ENCODE measurements at regions not wholly inside any gene's neighbourhood (a gene's known extent, or its start where the extent isn't known, plus 50 kb on each side); places are given as distances from the start of the nearest gene placed in this dataset.
"Not testable (repeated sequence)": the region's sequence is repeated elsewhere in the genome, so short reads cannot be mapped to it uniquely, and the experiment has no call there.

- DNase-seq (ENCODE audit: low spot score) = no peak
- no peak for TF ChIP-seq CTCF (IDR thresholded peaks at IDR 0.05; ENCODE audit: extremely low read depth, missing control alignments)
Observed at GRCh38 chr3:106309274-106309673, 440.5 kb upstream of the CBLB start.

GRCh38 chr3:106309798-106310197, 441.0 kb upstream of the CBLB start:
- not testable (repeated sequence) for DNase-seq (ENCODE audit: low spot score)

- DNase-seq (ENCODE audit: low spot score) = no peak
Observed at GRCh38 chr3:106317141-106318055, 448.6 kb upstream of the CBLB start.

GRCh38 chr3:106321438-106321837, 452.6 kb upstream of the CBLB start:
- DNase-seq (ENCODE audit: low spot score) = not testable (repeated sequence)

More at GRCh38 chr3:106317141-106318055, 448.6 kb upstream of the CBLB start:
- no peak for TF ChIP-seq CTCF (IDR thresholded peaks at IDR 0.05; ENCODE audit: extremely low read depth, missing control alignments)

GRCh38 chr3:106323586-106323985, 454.8 kb upstream of the CBLB start:
- no peak for DNase-seq (ENCODE audit: low spot score)
- TF ChIP-seq CTCF (IDR thresholded peaks at IDR 0.05; ENCODE audit: extremely low read depth, missing control alignments) = no peak

GRCh38 chr3:106326941-106327695, 458.3 kb upstream of the CBLB start:
- TF ChIP-seq CTCF (IDR thresholded peaks at IDR 0.05; ENCODE audit: extremely low read depth, missing control alignments) = no peak
- DNase-seq (ENCODE audit: low spot score) = no peak

- no peak for TF ChIP-seq CTCF (IDR thresholded peaks at IDR 0.05; ENCODE audit: extremely low read depth, missing control alignments)
- no peak for DNase-seq (ENCODE audit: low spot score)
Observed at GRCh38 chr3:106327696-106328025, 458.8 kb upstream of the CBLB start.

GRCh38 chr3:106328224-106328623, 459.4 kb upstream of the CBLB start:
- no peak for DNase-seq (ENCODE audit: low spot score)
- no peak for TF ChIP-seq CTCF (IDR thresholded peaks at IDR 0.05; ENCODE audit: extremely low read depth, missing control alignments)

All from GM20000 (cell line).